ENCODE measurements at regions not wholly inside any gene's neighbourhood (a gene's known extent, or its start where the extent isn't known, plus 50 kb on each side); places are given as distances from the start of the nearest gene placed in this dataset.

GRCh38 chr21:15483138-15483780 lies 246.5 kb upstream of the USP25 start (continued):
- TF ChIP-seq DPF2 (CRISPR knock-in tag; IDR thresholded peaks at IDR 0.05; ENCODE audit: borderline replicate concordance, low read depth) = no peak
- TF ChIP-seq ZNF282 (IDR thresholded peaks at IDR 0.05; ENCODE audit: partially characterized antibody) = no peak
- TF ChIP-seq FOXA3 (CRISPR knock-in tag; IDR thresholded peaks at IDR 0.05) = peak; percentile 43; the same call in 1 of the 2 replicates
- TF ChIP-seq ZNF329 (CRISPR knock-in tag; IDR thresholded peaks at IDR 0.05; ENCODE audit: low read depth) = no peak
- TF ChIP-seq ZNF770 (CRISPR knock-in tag; IDR thresholded peaks at IDR 0.05) = no peak
- TF ChIP-seq ZFP62 (CRISPR knock-in tag; IDR thresholded peaks at IDR 0.05) = no peak
- peak; percentile 89 for TF ChIP-seq POGZ (CRISPR knock-in tag; IDR thresholded peaks at IDR 0.05)
- no peak for TF ChIP-seq NFE2 (CRISPR knock-in tag; IDR thresholded peaks at IDR 0.05)
- no peak for TF ChIP-seq ZNF83 (CRISPR knock-in tag; IDR thresholded peaks at IDR 0.05; ENCODE audit: borderline replicate concordance)
- no peak; the same call in 1 of the 2 replicates for TF ChIP-seq ZNF782 (CRISPR knock-in tag; IDR thresholded peaks at IDR 0.05; ENCODE audit: borderline replicate concordance)
- peak; percentile 53; the same call in 1 of the 2 replicates for TF ChIP-seq SP5 (CRISPR knock-in tag; IDR thresholded peaks at IDR 0.05; ENCODE audit: borderline replicate concordance, low read depth)
- no peak for TF ChIP-seq ZNF350 (CRISPR knock-in tag; IDR thresholded peaks at IDR 0.05; ENCODE audit: borderline replicate concordance, low read depth)
- TF ChIP-seq, protein P1, sequence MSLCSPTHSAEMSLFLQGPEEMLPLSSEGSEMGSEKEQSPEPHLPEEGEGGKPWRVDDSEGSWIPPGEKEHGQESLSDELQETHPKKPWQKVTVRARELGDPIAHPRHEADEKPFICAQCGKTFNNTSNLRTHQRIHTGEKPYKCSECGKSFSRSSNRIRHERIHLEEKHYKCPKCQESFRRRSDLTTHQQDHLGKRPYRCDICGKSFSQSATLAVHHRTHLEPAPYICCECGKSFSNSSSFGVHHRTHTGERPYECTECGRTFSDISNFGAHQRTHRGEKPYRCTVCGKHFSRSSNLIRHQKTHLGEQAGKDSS (CRISPR knock-in tag; IDR thresholded peaks at IDR 0.05; ENCODE audit: borderline replicate concordance, low read depth) = peak; percentile 81; the same call in 1 of the 2 replicates
- TF ChIP-seq, protein P2, sequence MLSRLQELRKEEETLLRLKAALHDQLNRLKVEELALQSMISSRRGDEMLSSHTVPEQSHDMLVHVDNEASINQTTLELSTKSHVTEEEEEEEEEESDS (CRISPR knock-in tag; IDR thresholded peaks at IDR 0.05; ENCODE audit: borderline replicate concordance) = no peak
- TF ChIP-seq SMARCE1 (IDR thresholded peaks at IDR 0.05; ENCODE audit: borderline replicate concordance) = no peak
- TF ChIP-seq CSRNP2 (CRISPR knock-in tag; conservative IDR thresholded peaks at IDR 0.05; ENCODE audit: low read depth) = no peak
- TF ChIP-seq STAG1 (CRISPR knock-in tag; IDR thresholded peaks at IDR 0.05) = peak; percentile 100
- peak; percentile 92 for TF ChIP-seq CBX5 (CRISPR knock-in tag; IDR thresholded peaks at IDR 0.05; ENCODE audit: borderline replicate concordance)
- no peak for TF ChIP-seq RAD51 (IDR thresholded peaks at IDR 0.05; ENCODE audit: borderline replicate concordance)
- no peak for TF ChIP-seq ZNF883 (CRISPR knock-in tag; IDR thresholded peaks at IDR 0.05; ENCODE audit: not compliant biosample characterization)
- no peak for TF ChIP-seq ZBTB7A (CRISPR knock-in tag; IDR thresholded peaks at IDR 0.05)
- no peak for TF ChIP-seq CC2D1A (CRISPR knock-in tag; IDR thresholded peaks at IDR 0.05)
- no peak for TF ChIP-seq ZNF589 (CRISPR knock-in tag; conservative IDR thresholded peaks at IDR 0.05)
- TF ChIP-seq IRF1 (CRISPR knock-in tag; IDR thresholded peaks at IDR 0.05; ENCODE audit: low read depth) = no peak
- no peak for TF ChIP-seq KDM5A (IDR thresholded peaks at IDR 0.05; ENCODE audit: borderline replicate concordance, low read length)
